ENCODE measurements at regions not wholly inside any gene's neighbourhood (a gene's known extent, or its start where the extent isn't known, plus 50 kb on each side); places are given as distances from the start of the nearest gene placed in this dataset.
A peak's percentile ranks its signal among the peaks of the same experiment; 100 is the strongest.
"Not testable (repeated sequence)": the region's sequence is repeated elsewhere in the genome, so short reads cannot be mapped to it uniquely, and the experiment has no call there.

DNA sequence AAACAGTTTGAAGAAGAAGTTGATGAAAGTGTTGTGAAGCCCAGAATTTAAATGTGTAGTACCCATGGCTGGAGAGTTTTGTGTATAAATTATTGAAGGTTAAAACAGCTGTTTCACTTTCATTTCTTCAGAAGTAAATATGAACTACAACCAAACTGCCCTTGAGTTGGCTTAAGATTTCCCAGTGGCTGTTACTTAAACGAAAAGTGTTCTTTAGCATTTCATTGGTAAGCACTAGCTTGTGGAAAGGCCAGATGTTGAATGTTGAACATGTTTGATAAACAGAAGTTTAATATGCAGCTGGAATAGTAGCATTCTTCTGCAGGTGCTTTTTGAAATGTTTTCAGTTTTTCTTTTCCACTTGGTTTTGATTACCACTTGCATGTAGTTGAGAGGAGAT lies 83.2 kb upstream of the TNRC6B start:
- no peak for DNase-seq

DNA sequence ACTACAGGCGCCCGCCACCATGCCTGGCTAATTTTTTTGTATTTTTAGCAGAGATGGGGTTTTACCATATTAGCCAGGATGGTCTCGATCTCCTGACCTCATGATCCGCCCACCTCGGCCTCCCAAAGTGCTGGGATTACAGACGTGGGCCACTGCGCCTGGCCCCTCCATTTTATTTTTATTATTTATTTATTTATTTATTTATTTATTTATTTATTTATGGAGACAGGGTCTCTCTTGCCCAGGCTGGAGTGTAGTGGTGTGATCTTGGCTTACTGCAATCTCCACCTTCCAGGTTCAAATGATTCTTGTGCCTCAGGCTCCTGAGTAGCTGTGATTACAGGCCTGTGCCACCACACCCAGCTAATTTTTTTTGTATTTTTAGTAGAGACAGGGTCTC lies 77.8 kb upstream of the TNRC6B start:
- DNase-seq, result not testable (repeated sequence)

DNA sequence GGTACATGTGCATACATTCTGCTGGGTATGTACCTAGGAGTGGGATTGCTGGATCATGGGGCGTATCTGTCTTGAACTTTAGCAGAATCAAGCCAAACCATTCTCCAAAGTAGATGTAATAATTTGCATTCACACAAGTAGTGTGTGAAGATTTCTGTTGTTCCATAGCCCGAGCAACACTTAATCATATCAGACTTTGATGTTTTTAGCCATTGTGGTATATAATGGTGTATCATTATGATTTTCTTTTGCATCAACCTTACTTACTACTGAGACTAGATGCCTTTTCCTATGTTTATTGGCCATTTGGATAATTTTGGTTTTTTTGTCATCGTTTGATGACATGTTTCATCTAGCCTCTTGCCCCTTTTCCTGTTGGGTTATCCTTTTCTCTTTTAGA lies 72.0 kb upstream of the TNRC6B start:
- DNase-seq, result no peak

DNA sequence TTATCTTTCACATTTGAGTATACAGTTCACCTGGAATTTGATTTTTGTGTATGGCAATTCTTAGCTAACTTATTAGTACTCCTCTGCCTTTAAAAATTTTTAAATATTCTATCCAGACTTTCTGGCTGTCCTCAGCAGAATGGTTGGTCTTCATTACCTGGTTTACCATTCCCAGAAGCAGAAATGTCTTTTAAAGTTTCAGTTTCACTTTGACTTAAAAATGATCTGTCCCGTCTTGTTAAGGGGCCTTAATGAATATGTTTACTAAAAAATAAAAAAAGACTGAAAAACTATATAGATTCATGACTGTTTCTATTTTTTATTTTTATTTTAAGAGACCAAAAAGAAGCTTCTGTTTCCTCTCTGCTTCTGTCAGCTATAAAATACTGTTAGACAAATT lies 70.5 kb upstream of the TNRC6B start:
- no peak for DNase-seq

DNA sequence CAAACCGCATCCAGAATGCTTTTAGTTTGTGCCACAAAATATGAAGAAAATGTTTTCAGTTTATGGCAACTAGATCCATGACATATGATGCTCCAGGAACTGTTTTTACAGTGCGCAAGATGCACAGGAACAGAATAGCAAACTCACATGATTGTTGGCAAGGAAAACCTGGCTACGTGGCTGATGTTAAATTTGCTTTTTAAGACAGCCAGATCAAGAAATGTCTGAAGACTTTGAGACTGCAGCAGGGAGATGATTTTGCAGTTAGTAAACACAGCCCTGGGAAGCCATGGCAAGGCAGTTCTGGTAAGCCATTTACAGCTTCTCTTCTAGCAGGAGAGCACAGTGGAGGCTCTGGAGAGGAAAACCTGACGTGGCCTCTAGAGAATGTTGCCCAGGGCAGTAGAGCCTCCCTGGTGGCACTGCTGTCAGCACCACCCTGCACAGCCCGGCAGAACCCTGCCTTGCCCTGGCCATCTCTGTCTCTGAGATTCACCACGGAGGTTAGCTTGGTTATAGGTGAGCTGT lies 69.8 kb upstream of the TNRC6B start:
- peak in 1 of 51 donors; percentile 6 for DNase-seq

DNA sequence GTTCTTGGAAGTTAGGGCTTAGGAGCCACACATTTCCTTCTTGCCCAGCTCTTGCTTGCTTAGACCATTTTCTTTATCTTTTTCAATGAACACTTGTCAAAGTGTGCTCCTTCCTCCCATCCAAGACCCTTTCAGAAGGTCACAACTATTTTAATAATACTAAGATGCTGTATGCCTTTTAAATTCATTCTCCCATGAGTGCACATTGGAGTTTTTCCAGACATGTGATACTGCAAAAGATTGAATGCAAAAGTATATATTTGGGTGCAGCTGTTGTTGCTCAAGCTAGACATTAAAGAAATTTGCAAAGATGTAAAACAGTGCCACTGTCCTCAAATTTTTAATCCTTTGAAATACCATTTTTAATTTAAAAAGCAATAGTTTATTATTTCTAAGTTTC lies 69.3 kb upstream of the TNRC6B start:
- no peak for DNase-seq

DNA sequence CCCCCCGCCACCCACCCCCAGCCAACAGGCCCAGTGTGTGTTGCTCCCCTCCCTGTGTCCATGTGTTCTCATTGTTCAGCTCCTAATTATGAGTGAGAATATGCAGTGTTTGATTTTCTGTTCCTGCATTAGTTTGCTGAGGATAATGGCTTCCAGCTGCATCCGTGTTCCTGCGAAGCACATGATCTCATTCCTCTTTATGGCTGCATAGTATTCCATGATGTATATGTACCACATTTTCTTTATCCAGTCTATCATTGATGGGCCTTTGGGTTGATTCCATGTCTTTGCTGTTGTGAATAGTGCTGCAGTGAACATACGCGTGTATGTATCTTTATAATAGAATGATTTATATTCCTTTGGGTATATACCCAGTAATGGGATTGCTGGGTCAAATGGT lies 68.8 kb upstream of the TNRC6B start:
- not testable (repeated sequence) for DNase-seq

DNA sequence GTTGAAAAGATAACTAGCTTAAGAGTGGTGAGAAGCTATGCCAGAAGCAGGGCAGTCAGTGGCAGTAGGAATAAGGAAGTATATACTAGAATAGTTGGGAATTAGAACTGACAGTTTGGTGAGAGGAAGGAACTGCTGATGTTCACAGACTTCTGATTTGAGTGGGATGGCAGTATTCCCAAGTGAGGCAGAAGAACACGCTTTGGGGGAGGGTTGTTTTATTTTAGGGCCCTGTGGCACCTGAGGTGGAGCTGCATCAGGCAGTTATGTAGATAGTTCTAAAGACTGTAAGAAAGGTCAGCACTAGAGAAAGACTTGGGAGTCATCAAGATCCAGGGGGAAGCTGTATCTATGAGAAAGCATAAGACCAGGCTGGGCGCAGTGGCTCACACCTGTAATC lies 66.3 kb upstream of the TNRC6B start:
- no peak for DNase-seq

DNA sequence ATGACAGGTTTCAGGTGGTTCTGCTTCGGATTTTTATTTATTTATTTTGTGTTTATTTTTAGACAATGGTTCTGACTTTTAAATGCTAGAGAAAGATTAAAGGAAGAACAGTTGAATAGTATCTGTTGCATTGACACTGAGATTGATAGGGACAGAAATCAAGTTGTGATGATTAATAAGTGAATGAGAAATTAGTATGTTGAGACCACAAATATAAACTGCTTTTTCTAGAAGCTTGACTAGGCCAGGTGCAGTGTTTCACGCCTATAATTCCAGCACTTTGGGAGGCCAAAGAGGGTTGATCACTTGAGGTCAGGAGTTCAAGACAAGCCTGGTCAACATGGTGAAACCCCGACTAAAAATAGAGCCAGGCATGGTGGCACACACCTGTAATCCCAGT lies 65.1 kb upstream of the TNRC6B start:
- DNase-seq, result no peak

DNA sequence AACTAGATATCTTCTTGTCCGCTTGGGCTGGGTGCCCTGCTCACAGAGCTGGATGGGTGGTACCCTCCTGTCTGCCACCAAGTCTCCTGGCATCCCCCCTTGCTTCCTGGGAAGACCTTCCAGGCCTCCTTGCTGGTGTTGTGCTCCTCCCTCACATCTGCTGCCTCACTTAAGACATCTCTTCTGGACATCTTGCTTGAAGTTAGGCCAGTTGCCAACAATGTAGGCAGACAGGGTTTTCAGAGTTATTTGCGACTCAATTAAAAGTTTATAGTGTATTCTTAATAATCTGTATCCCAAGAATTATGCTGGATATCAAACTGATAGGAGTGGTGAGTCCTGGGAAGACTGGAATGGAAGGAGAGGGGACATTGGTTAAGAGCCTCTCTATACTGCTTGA lies 64.0 kb upstream of the TNRC6B start:
- no peak for DNase-seq

DNA sequence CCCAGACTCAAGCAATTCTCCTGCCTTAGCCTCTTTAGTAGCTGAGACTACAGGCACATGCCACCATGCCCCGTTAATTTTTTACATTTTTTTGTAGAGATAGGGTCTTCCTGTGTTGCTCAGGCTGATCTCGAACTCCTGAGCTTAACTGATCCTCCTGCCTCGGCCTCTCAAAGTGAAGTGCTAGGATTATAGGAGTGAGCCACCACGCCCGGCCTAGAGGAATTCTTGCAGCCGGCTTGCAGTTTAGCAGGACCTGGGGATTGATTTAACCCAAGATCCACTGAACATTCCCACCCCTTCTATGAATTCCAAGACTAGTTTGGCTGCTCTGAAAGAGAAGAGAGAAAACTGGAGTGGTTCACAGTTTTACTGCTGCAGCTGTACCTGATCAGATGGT lies 63.3 kb upstream of the TNRC6B start:
- no peak for DNase-seq

DNA sequence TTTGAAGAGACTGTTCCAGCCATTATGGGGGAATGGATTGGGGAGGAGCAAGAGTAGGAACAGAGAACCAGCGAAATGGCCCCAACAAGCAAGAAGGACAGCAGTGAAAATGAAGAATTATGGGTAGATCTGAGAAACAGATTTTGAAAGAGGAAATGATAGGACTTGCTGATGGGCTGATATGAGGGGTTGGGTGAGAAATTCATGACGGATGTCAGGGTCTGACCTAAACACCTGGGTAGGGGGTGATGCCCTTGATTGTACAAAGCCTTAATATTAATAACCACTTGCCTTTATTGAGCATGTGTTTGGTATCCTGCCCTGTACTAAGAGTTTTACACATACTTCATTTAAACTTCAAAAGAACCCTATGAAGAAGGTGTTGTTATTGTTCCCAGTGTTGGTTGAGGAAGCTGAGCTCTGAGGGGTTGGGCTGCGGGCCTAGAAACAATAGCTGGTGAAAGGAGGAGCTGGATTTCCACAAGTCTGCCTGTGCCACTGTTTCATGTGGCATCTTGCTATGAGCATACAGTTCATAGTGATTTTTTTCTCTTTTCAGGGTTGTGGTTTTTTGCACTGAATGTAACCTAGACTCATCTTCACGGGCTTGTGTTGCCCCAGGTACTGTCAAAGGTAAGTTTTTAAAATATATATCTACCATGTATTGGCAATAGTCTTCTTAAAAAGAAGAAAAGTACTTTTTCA lies 61.1 kb upstream of the TNRC6B start:
- DNase-seq, result no peak

DNA sequence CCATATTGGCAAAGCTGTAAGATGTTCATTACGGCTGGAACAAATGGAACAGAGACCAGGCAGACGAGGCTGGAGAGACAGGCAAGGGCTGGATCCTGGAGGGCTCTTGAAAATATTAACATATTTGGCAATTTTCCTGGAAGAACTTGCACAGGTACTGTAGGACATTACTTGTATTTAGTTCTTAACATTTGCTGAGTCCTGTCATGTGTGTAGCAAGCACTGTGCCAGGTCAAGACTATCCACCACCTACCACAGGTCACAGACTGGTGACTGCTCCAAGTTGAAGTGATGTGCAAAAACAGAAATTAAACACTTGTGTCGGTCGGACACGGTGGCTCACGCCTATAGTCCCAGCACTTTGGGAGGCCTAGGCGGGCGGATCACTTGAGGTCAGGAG lies 58.7 kb upstream of the TNRC6B start:
- no peak for DNase-seq

DNA sequence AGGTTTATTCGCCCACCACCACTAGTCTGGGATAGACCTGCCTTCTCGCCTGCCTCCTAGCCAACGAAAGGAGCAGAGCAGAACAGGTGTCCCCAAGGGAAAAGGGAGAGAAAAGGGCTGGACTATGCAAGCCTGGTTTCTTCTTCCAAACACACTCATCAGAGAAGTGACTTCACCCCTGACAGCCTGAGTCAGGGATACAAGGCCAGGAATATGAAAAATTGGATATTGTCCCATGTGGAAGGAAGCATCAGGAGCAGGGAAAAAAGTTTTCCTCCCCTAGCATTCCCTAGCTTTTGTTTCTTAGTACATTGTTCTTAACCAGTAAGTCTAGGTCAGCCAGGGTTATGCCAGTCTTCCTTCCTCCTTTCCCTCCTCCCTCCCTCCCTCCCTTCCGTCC lies 56.9 kb upstream of the TNRC6B start:
- no peak for DNase-seq

DNA sequence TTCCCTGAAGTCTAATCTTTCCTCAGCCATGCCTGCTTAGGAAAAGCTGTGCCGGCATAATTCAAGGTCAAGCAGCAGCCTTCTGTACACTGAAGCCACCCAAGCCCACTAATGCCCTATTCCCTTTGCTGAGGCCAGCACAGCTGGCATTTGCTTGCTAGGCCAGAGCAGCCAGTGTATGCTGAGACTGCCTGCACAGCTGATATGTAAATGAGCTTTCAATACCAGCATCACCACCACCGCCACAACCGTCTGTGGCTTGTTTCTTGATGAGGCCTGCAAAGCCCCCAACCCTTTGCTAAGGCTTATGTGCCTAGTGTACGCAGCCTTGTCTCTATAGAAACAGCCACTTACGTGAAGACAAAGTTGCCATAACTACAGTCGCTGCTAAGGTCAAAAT lies 56.3 kb upstream of the TNRC6B start:
- DNase-seq, result peak in 16 of 51 donors; percentile 1 to 39 (median 16)

DNA sequence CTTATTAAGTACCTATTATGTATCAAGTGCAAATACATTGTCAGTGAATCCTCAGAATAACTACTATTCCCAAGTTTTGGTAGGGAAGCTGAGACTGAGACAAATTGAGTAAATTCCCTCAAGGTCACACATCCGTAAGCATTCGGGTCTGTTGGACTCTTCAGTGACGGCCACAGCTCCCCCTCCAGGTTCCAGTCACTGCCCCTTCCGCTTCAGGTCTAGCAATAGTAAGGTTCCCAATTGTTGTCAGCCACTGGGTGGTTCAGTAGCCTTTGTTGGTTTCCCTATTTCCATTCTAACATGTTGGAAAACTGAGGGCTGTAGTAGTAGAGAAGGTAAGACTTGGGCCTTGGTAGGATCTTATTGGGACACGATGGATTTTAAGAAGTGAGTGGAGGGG lies 54.9 kb upstream of the TNRC6B start:
- no peak for DNase-seq

DNA sequence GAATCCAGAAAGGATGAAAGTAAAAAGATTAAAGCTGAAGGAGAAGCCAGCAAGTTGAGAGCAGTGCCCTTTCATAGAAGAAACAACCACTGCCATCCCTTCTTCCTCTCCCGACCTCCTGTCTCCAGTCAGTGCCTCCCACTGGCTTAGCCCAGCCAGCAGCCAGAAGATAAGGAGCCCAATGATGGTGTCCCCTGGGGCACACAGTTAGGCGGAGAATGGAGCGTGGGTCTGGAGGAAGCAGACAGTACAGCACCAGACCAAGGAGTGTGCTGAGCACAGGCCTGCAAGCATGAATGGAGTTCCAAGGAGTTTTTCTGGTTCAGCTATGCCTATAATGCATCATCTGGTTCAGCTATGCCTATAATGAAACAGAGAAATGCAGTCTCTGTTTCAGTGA lies 54.3 kb upstream of the TNRC6B start:
- no peak for DNase-seq
